HK-2 (cell line): ENCODE measurements at regions not wholly inside any gene's neighbourhood (a gene's known extent, or its start where the extent isn't known, plus 50 kb on each side); places are given as distances from the start of the nearest gene placed in this dataset.

Source experiments
- DNase-seq: peaks from one replicate; pipeline ENCODE4 v3.0.0-alpha.2; 2018; ENCODE audit not compliant: unreplicated experiment

DNA sequence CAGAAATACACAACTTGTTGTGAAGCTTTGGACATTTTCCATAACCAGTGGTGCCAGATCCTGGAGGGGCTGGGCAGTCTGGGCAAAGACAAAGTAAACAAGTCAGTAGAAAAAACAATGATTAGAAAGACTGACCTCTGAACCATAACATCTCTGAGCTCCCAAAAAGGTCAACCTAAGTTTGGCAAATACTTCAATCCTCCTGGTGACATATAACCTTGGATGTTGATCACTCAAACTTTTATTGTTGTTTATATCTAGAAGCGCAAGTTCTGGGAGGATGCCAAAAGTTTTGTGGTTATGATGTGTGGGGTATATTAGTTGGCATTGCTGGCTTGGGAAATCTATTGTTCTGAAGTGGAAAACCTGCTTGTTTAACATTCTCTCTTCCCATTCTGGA is 257.7 kb downstream of the DIPK2A start:
- no peak for DNase-seq

DNA sequence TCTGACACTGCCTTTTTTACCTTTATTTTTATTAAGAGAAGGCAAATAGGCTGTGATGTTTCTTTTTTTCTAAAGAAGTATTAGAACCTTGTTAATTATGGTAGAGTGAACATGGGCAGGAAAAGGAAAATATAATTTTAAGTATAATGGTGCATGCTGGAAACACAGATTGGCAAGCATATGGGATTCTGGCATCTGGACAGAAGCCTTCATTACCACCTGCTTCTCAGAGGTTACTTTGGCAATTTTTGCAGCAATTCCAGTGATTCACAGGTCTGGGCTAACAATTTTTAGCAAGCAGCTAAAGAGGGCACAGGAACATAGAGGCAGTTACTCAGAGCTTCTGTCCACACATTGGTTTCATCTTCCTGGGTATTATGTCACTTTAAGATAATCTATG is 258.3 kb downstream of the DIPK2A start:
- DNase-seq: no peak

DNA sequence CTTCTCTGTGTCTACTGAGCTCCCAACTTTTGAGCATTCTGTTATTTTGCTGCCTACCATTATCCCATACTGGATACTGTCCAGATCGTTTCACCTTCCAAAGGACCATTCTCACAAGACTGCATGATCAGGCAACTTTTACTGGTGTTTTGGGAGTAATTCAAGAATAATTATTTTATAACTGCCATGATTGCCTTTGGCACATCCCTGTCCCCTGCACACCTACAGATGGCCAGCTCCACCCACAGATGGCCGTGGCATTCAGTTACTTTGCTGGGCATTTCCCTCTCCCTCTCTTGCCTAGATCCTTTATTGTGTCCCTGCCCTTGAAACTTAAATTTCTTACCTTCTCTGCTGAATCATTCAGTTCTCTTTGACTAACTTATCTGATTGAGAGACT is 263.9 kb downstream of the DIPK2A start:
- no peak for DNase-seq

DNA sequence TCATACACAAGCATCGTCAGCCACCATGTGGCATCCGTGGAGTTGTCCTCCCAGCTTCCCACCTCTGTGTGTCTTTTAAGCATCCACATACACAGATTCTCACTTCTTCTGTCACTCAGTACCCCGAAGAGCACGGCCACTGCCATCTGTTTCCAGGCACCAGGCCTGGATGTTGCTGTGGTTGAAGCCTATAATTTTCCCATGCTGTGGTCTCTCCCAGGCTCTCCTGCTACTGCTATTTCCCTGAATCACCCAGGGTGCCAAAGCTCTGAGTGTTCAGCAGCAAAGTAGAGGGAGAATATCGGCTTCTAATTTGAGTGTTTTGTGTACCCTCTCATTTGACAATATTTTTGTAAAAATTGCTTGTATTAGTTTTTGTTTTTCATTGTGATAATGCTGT is 265.7 kb downstream of the DIPK2A start:
- no peak for DNase-seq

DNA sequence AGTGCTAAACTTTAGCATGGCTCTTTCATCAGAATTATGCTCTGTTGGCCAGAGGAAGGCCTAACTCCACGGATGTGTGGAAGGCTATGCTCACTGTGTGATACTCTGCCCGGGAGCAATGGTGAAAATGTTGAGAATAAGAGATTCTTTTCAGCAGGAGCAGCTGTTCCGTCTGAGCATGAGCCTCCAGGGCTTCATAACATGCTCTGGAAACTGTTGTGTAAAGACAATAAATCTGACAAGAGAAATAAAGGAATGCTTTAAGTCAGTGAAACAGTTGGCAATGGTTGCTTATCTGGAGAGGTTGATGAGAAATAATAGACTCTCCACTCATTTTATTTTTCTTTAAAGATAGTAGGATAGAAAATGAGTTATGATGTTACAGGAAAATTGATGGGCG is 269.8 kb downstream of the DIPK2A start:
- no peak for DNase-seq

DNA sequence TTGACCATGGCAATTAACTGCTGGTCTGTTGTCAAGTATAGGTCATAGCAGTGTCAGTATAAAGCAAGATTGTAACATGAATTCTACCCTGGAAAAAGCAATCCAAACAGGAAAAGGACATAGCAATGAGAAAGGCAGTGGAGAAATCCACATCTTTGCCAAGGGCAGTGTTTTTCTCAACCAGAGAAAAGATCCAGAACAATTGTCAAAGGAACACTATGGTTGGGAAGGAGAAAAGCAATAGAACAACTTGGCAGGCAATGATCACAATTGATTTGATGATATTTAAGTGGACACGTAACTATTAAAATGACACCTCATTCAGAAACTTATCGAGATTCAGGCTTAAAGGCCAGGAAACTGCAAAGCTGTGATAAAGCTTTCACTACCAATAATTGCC is 271.1 kb downstream of the DIPK2A start:
- no peak for DNase-seq

DNA sequence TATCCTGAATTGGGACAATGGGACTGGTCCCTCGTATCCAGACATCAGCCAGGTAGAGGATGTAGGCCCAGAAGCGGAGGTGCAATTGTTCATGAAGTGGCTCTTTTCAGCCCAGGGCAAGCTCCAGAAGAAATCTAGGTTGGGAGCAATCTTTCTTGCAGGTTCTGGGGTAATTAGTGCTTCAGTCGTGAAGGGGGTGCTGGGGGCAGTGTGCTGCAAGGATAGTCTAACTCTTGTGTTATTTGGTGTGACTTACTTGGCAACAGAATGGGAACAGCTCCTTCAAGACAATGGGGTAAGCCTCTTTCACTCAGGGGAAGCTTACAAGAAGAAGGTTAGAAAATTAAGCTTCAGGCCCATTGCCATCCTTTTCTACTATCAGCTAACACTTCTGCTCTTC is 273.0 kb downstream of the DIPK2A start:
- DNase-seq: no peak

DNA sequence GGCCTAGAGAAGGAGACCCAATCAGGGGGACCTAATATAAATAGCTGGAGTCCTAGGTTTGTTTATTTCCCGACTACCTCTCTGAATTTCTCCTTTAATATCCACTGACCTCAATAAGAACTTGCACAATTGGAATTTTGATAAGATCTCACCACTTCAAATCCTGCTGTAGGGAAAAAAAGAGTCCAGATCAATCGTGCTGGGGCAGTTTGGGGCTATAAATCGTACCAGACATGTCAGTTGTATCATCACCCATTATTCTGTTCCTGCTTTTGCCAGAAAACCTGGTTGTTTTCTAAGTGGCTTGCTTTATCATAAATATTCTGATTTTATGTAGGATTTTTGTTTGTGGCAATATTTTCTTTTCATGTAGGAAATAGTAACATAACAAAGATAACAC is 281.3 kb downstream of the DIPK2A start:
- no peak for DNase-seq

DNA sequence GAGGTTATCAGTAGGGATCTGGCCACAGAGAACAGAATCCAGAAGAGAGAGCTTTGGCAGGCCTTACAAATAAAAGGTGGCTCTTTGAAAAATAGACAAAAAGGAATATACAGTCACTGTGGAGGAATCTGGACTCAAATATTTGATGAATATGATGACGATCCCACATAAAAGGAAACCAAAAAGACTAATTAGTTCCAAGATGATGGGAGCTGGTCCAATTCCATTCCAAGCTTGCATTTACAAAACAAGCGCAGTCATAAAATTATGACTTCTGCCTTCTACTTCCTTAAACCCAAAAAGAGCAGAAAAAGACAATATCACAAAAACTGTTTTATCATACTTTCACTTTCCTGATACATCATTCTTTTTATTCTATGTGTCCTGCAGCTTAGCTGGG is 285.8 kb downstream of the DIPK2A start:
- no peak for DNase-seq

DNA sequence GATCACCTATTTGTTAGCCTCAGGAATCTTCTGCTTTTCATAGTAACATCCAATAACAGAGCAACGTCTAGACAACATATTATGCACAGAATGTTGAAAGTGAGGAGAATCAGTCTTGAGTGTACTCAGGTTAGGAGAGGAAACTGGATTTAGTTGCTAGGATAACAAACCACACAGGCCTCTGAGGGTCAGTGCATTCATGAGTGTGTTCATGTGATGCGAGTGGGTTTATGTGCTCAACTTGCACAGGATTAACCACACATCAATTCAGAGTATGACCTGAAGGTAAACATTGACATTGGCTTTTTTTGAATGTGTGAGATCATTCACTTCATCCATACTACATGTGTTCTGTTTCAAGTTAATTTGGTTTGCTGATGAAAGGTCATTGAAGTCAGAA is 287.6 kb downstream of the DIPK2A start:
- DNase-seq: no peak

DNA sequence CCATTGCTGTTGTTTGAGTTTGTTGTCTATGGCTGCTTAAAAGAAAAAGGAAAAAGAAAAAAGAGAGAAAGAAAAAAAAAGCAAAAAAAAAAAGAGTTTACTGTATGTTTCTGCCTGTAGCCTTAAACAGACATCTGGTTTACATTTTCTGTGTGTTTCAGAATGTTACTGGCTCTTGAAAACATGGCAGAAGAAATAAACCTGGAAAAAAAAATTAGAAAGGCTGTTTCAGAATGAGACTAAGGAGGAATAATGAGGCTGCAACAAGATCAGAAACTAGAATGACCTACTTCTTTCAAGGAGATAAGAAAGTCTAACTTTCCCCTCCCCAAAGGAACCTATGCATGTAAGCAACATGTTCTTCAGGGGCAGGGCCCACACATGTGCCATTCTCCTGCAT is 292.1 kb downstream of the DIPK2A start:
- no peak for DNase-seq

DNA sequence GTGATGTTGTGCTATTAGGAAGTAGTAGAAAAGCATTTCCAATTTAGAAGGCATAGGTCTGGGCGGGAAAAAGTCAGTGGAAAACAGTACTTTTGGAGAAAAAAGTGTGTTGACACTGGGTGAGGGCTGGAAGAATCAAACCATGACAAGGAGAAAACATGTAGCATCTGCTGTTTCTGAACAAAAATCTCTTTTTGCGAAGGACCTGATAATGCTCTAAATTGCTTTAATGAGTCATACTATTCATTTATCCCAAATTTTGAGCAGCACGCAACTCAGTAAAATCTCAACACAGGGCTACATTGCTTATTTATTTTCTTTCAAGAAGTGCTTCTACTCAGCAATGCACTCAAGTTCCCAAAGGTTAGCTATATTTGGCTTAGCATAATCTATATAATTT is 292.7 kb downstream of the DIPK2A start:
- DNase-seq: no peak

DNA sequence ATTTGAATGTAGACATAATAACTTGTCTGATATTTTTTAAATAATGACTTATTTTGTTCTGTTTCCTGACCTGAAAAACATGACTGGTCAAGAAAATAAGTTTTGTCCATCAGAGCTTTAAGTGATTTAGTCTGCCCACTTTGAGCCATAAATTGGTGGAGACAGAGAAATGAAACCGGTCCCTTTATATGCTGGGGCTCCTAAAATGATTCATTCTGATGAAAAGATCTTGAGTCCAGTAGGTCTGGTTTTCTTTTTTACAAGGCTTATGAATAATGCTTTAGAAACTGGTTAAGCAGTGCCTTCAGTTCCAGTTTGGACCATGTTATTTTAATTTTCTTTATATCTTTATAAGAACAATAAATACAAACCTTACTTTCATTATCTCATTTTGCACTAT is 293.2 kb downstream of the DIPK2A start:
- no peak for DNase-seq

DNA sequence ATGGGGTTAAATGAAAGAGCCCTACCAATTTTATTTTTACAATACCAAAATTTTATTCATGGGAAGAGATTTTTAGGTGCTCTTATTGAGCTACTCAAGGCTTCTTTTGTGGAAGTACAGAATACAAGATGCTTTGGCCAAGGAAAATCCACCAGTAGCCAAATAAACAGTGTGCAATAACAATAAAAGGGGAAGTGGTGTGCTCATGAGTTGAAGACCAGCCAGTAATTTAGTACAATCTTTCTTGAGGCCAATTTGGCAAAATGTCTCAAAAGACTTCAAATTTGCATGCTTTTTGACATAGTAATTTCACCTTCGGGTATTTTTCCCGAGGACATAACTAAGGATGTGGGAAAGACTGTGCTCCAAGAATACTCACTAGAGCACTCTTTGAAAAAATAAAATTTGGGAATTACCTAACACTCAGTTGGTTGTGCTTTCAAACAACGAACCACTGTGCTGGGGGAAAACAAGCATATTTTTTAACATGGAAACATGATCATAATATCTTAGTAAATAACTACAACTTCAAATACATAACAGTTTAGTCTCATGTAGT is 294.0 kb downstream of the DIPK2A start:
- DNase-seq: no peak

DNA sequence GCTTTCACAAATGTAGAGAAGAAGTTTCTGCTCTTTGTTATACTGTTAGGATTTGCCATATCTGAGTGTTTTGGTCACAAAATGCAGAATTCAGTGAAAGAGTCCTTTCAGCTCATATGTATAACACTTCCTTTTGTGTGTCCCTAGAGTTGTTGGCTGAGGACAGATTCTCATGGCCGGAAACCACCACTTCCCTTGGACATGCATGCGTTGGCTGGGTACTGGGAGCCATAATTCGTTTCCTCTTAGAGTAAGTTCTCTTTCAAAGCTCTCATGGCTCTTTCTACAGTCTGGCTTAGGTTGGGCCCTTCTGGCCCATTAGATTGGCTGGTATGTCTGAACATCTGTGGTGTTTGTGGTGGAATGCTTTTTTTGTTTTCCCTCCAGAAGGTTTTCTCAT is 298.5 kb downstream of the DIPK2A start:
- no peak for DNase-seq

DNA sequence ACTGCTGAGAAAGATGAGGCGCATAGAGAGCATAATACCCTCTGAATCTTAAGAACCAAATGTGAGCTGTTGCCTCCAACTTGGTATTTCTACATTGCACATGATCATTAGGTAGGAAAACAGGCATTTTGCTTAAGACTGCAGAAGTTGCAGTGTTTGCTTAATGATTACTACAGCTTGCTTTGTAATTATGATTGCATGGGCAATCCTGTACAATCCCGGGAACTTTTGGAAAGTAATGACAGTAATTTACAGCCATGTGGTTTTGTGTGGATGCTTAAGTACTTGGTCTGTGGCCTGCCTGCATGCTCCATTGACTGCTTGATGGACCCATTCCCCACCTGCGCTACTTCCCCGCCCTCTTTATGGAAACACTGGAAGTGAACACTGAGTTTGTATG is 301.1 kb downstream of the DIPK2A start:
- DNase-seq: peak; percentile 41

DNA sequence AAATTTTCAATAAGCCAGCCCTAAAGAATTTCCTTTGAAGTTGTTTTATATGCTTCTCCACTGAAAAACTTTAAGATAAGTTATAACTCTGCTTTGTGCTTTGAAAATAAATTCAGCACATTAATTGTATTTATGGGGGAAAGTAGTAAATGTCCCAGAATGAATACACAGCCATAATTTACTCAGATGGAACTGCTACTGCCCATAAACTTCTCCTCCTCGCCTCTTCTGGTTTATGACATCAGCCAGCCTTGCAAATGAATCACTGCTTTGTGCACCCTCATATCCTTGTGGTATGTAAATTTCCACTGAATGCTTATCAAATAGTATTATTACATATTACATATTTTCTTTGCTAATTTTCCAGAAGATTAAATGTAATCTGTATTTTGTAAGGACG is 302.0 kb downstream of the DIPK2A start:
- no peak for DNase-seq

DNA sequence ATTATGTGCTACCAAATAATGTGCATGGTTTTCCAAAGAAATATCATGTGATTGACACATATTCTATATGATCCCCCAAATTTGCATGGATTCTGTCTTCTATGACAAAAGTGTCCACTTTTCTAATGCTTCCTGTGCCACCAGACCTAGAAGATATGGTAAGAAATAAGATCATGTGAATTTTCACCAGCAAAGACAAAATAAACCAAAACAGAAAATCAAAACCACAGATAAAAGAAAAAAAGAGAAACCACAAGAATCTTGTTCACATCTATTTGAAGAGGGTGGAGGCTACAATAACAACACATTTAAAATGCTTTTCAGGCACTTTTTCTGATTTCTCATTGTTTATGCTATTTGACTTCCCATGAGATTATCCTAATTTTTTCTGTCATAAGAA is 303.4 kb downstream of the DIPK2A start:
- no peak for DNase-seq

DNA sequence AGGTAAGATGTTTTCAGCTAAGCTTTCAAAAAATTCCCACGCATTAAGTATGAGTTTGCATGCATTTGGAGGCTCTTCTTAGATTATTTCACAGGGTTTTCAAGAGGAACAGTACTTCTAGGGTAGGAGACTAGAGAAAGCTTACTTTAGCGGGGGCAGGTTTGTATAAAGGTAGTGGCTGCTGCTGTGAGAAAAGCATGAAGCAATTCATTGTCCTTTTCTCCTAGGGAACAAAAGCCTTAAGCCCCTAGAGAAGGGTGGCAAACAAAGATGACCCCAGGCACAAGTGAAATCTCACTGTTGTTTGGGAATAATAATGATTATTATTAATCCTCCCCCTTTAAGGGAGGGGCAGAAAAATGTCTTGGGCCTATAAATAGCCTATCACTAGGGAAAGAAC is 310.7 kb downstream of the DIPK2A start:
- no peak for DNase-seq

DNA sequence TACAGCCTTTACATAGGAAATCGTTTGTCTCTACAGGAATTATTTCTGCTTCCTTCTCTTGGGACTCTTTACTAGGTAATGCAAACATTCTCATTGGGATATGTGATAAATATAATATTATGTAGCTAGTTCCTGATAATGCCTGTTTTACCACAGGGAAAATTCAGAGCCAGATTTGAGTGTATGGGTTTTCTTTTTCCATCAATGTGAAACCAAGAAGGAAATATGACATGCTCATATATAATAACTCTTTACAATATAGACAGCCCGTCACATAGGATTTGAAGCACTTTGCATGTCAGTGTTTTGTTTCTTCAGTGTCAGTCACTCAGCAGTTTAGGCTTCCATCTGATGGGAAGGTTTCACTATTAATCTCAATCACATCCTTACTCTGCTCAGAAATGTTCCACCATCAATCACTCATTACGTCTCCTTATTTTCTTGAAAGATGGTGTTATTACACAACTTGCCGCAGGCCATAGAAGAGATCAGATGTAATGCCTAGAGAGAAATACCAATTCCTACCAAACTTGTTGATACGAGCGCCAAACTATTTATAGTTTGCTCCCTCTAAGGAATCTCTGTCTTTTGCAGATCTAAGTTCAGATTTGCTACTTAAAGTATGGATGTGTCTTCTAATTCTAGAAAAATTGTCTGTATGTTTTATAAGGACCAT is 314.8 kb downstream of the DIPK2A start:
- DNase-seq: no peak

DNA sequence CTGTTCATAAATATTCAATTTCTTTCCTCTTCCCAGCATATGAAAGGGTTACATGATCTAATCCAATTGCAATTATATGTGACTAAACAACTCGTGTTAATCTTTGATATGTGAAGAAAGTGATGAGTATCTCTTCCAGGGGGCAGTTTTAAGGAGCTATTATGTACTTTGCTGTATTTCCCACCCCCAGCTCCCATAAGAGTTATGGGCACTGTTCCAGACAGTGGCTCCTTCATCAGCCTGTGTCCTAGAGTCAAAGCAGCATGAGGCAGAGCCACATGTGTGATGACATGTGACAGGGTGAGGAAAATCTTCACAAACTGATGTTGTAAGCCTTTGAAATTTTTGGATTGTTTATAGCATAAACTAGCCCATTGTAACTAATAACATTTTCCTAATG is 315.4 kb downstream of the DIPK2A start:
- DNase-seq: no peak

DNA sequence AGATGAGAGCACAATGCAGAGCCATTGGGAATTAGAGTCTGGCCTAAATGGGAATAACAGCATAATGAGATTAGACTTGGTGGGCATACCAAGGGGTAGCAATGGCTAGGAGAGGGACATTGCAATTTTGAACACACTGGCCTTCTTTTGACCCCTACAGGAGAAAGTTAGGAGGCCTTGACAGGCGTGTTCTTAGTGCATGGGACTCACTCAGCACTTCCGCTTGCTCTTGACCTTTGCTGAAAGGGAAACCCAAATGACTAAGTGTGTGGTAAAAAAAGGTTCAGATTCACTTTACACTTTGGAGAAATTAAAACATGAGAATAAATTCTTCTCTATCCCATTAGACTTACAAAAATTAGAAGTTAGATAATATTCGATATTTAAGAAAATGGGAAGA is 317.4 kb downstream of the DIPK2A start:
- no peak for DNase-seq

DNA sequence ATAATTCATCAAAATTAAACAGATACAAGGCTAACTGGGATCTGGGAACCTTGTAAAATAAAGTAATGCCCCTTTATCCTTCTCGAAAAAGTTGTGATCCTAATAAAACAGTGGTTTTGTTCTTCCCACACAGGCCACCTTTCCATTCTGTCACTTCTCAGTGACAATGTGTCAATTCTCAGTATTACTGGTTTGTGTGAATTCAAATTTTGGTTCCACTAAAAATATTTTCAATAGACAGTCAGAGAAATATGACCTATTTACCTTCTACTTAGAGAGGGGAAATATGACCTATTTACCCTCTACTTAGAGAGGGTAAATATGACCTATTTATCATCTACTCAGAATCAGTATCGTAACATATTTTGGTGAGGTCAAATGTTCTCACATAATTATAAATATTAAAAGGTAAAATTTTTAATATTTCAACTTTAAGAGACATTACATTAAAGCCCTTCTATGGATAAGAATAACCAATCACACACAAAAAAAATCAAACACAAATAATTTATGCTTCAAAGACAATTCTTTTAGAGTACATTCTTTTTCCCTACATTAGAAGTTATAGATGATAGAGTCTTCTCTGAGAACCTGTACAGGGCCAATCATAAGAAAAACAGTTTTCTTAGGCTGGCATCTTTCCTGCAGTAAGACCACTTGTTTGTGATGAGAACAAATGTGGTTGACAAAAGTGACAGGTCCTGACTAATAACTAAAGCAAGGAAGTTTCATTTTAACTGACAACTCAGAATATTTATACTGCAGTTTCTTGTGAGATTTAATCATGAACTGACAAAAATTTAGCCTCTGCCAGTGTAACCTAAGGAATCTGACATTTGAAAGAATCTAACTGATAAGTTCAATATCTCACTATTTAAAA is 323.3 kb downstream of the DIPK2A start:
- DNase-seq: no peak
